ENCODE measurements at regions not wholly inside any gene's neighbourhood (a gene's known extent, or its start where the extent isn't known, plus 50 kb on each side); places are given as distances from the start of the nearest gene placed in this dataset.
"Not testable (repeated sequence)": the region's sequence is repeated elsewhere in the genome, so short reads cannot be mapped to it uniquely, and the experiment has no call there.

GRCh38 chr6:15153191-15153590 is 92.7 kb upstream of the JARID2 start:
- ATAC-seq (no peak), DNase-seq (ENCODE audit: missing footprints) (no peak)
- intact Hi-C loops (cut with DNase I), result no loop called here

DNA sequence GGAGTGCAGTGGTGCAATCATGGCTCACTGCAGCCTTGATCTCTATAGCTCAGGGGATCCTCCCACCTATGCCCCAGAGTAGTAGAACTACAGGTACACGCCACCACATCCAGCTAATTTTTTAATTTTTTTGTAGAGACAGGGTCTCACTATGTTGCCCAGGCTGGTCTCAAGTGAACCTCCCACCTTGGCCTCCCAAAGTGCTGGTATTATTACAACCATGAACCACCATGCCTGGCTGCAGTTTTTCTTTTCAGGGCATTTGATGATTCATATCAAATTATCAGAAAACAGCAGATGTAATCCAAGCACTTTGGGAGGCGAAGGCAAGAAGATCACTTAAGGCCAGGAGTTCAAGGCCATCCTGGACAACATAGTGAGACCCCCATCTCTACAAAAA is 88.4 kb upstream of the JARID2 start:
- DNase-seq (ENCODE audit: missing footprints), result no peak
- no peak for ATAC-seq
- intact Hi-C loops (cut with DNase I), result no loop called here

DNA sequence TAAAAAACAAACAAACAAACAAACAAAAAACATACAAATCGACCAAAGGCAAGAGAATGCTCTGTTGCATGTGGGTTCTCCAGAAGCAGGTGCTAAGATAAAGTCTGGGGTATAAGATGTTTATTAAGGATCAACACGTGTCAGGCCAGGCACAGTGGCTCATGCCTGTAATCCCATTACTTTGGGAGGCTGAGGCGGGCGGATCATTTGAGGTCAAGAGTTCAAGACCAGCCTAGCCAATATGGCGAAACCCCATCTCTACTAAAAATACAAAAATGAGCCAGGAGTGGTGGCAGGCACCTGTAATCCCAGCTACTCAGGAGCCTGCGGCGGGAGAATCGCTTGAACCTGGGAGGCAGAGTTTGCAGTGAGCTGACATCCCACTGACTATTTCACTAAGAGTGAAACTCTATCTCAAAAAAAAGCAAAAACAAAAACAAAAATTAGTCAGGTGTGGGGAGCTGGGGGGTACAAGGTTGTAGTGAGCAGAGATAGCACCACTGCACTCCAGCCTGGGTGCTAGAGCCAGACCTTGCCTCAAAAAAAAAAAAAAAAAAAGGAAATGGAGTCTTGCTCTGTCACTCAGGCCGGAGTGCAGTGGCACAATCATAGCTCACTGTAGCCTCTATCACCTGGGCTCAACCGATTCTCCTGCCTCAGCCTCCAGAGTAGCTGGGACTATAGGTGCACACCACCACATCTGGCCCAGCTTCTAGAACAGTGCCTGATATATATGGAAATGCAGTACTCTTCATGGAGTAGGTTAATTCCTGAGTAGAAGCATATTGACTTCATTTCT is 86.8 kb upstream of the JARID2 start:
- intact Hi-C loops (cut with DNase I), result no loop called here
- DNase-seq (ENCODE audit: missing footprints), result no peak

GRCh38 chr6:15160812-15161211 is 85.1 kb upstream of the JARID2 start:
- ATAC-seq (no peak), DNase-seq (ENCODE audit: missing footprints) (no peak)
- intact Hi-C loops (cut with DNase I), result no loop called here

More for the DNA sequence above, 86.8 kb upstream of the JARID2 start:
- ATAC-seq, result no peak

GRCh38 chr6:15164855-15165254 is 81.0 kb upstream of the JARID2 start:
- intact Hi-C loops (cut with DNase I); DNase-seq (ENCODE audit: missing footprints); ATAC-seq: not testable (repeated sequence)

DNA sequence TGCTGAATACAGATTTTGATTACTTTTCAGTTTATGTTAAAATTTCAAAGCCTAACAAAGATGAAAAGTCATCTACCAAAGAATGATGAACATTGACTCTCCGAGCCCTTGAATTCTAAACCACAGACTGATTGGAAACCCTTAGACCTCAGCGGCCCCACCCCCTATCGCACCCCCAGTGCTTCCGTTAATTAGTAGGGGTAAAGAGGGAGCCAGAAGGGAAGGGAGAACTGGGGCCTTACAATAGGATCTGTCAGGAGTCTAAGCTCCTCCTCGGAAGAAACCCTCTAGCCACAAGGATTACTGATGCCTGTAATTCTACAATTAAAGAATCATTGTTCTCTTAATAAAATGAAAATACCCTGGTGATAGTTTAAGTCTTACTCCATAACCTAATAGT is 79.7 kb upstream of the JARID2 start:
- intact Hi-C loops (cut with DNase I), result no loop called here
- no peak for ATAC-seq
- no peak for DNase-seq (ENCODE audit: missing footprints)

GRCh38 chr6:15170126-15170525 is 75.7 kb upstream of the JARID2 start:
- DNase-seq (ENCODE audit: missing footprints) (no peak), ATAC-seq (no peak)
- intact Hi-C loops (cut with DNase I), result no loop called here

DNA sequence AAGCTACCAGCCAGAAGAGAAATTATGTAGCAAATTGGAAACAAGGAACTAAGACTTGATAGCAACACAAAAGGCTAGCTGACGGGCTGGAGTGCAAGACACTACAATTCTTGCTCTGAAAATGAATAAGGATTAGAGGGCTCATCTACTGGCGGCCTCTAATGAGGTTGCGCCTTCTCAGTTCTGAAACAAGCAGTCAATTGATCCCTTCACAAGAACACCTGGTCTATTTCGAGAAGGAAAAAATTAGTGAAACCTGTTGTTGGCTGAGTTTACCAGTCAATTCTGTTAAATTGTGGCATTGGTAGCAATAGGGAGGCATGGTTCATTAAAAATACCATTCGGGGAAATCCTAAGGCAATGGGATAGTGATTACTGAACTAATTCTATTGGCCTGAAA is 74.8 kb upstream of the JARID2 start:
- DNase-seq (ENCODE audit: missing footprints), result no peak
- ATAC-seq, result no peak
- intact Hi-C loops (cut with DNase I), result no loop called here

GRCh38 chr6:15176816-15177370 is 69.0 kb upstream of the JARID2 start:
- ATAC-seq, result no peak
- DNase-seq (ENCODE audit: missing footprints), result no peak
- intact Hi-C loops (cut with DNase I), result no loop called here

DNA sequence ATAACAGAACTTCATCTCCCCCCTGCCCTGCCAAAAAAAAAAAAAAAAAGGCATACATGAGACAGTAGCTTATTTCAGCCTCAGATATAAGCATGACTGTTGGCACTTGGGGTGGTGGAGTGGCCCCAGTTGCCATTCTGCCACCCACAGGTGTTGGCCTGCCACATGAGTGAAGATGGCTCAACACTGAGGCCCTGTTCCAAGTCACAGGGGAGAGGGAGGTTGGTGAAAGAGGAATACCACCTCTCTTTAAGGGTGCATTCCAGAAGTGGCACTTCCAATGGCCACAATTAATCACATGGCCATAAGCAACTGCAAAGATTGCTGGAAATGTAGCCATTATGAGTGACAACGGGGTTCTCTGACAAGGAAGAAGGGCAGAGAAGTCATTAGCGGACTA is 61.9 kb upstream of the JARID2 start:
- DNase-seq (ENCODE audit: missing footprints) (no peak), ATAC-seq (no peak)
- intact Hi-C loops (cut with DNase I), result no loop called here

GRCh38 chr6:15184441-15184861 is 61.4 kb upstream of the JARID2 start:
- intact Hi-C loops (cut with DNase I), result no loop called here
- ATAC-seq, result no peak

GRCh38 chr6:15185111-15185510 is 60.8 kb upstream of the JARID2 start:
- intact Hi-C loops (cut with DNase I); ATAC-seq; DNase-seq (ENCODE audit: missing footprints): not testable (repeated sequence)

More at GRCh38 chr6:15184441-15184861, 61.4 kb upstream of the JARID2 start:
- DNase-seq (ENCODE audit: missing footprints), result no peak

DNA sequence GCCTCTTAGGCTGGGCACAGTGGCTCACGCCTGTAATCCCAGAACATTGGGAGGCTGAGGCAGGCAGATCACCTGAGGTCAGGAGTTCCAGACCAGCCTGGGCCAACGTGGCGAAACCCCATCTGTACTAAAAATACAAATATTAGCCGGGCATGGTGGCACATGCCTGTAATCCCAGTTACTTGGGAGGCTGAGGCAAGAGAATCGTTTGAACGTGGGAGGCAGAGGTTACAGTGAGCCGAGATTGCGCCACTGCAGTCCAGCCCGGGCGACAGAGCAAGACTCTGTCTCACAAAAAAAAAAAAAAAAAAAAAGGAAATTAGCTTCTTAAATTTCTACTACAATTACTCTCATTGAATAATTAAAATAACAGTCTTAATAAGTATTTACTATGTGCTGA is 52.4 kb upstream of the JARID2 start:
- intact Hi-C loops (cut with DNase I); DNase-seq (ENCODE audit: missing footprints); ATAC-seq: not testable (repeated sequence)

DNA sequence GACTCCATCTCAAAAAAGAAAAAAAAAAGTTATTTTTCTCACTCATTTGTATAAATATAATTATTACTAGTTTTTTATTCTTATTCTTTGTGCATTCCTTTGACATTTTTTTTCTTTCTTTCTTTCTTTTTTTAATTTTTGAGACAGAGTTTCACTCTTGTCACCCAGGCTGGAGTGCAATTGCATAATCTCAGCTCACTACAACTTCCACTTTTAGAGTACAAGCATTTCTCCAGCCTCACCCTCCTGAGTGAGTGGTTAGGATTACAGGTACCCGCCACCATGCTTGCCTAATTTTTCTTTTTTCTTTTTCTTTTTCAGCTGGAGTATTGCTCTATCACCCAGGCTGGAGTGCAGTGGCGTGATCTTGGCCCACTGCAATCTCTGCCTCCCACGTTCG is 51.4 kb upstream of the JARID2 start:
- DNase-seq (ENCODE audit: missing footprints) (no peak), ATAC-seq (no peak)
- intact Hi-C loops (cut with DNase I), result no loop called here
